ENCODE measurements at regions not wholly inside any gene's neighbourhood (a gene's known extent, or its start where the extent isn't known, plus 50 kb on each side); places are given as distances from the start of the nearest gene placed in this dataset.
"Not testable (repeated sequence)": the region's sequence is repeated elsewhere in the genome, so short reads cannot be mapped to it uniquely, and the experiment has no call there.

GRCh38 chr4:28436191-28437080 is 1575.8 kb downstream of the STIM2 start:
- DNase-seq, result peak; percentile 7

GRCh38 chr4:28443371-28443770 is 1582.7 kb downstream of the STIM2 start:
- no peak for DNase-seq

GRCh38 chr4:28443801-28444412 is 1583.3 kb downstream of the STIM2 start:
- DNase-seq, result no peak

GRCh38 chr4:28444886-28445496 is 1584.3 kb downstream of the STIM2 start:
- no peak for DNase-seq

GRCh38 chr4:28449085-28449484 is 1588.4 kb downstream of the STIM2 start:
- DNase-seq, result no peak

GRCh38 chr4:28451346-28451745 is 1590.7 kb downstream of the STIM2 start:
- DNase-seq, result no peak

- DNase-seq, result no peak
Measured at GRCh38 chr4:28462766-28463700, 1602.4 kb downstream of the STIM2 start.

- no peak for DNase-seq
Measured at GRCh38 chr4:28464823-28465222, 1604.2 kb downstream of the STIM2 start.

GRCh38 chr4:28466886-28467285 is 1606.2 kb downstream of the STIM2 start:
- not testable (repeated sequence) for DNase-seq

GRCh38 chr4:28469387-28469786 is 1608.7 kb downstream of the STIM2 start:
- no peak for DNase-seq

- DNase-seq, result no peak
Measured at GRCh38 chr4:28469886-28470285, 1609.2 kb downstream of the STIM2 start.

- DNase-seq, result no peak
Measured at GRCh38 chr4:28475381-28475780, 1614.7 kb downstream of the STIM2 start.

GRCh38 chr4:28479666-28480065 is 1619.0 kb downstream of the STIM2 start:
- no peak for DNase-seq

GRCh38 chr4:28481565-28481964 is 1620.9 kb downstream of the STIM2 start:
- DNase-seq, result no peak

GRCh38 chr4:28482580-28483270 is 1622.1 kb downstream of the STIM2 start:
- DNase-seq, result no peak

GRCh38 chr4:28488021-28488420 is 1627.4 kb downstream of the STIM2 start:
- no peak for DNase-seq

- no peak for DNase-seq
Measured at GRCh38 chr4:28490669-28491068, 1630.0 kb downstream of the STIM2 start.

- no peak for DNase-seq
Measured at GRCh38 chr4:28505064-28505463, 1644.4 kb downstream of the STIM2 start.

GRCh38 chr4:28508636-28509035 is 1648.0 kb downstream of the STIM2 start:
- no peak for DNase-seq

GRCh38 chr4:28514766-28515165 is 1654.1 kb downstream of the STIM2 start:
- DNase-seq, result not testable (repeated sequence)

GRCh38 chr4:28518561-28519165 is 1658.0 kb downstream of the STIM2 start:
- no peak for DNase-seq

Data from right kidney (tissue), 1 donor.